GM18511 (cell line): ENCODE measurements at regions not wholly inside any gene's neighbourhood (a gene's known extent, or its start where the extent isn't known, plus 50 kb on each side); places are given as distances from the start of the nearest gene placed in this dataset.
"Not testable (repeated sequence)": the region's sequence is repeated elsewhere in the genome, so short reads cannot be mapped to it uniquely, and the experiment has no call there.

Experiments
- ATAC-seq: cut with Tn5 transposase; IDR thresholded peaks from one replicate; pipeline ENCODE4 v1.9.1; 2021; ENCODE audit warnings: mild to moderate bottlenecking, moderate library complexity; ENCODE audit not compliant: unreplicated experiment

DNA sequence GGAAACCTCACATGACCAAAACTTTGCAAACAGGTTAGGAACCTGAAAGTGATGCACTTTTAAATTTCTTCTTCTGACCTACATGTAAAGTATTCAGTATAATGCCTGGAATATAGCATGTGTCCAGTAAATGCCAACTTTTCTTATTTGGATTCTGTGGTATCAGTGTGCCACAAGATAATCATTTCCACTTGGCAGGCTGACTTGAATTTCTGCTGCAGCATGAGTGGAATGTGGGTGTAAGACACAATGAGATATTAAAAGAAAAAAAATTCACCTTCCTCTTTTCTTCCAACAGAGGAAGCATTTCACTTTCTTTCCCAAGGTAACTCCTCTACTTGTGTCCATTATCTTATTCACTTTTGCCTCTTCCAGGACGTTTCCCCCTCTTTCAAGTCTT is 141.9 kb upstream of the PRKD1 start:
- no peak for ATAC-seq

DNA sequence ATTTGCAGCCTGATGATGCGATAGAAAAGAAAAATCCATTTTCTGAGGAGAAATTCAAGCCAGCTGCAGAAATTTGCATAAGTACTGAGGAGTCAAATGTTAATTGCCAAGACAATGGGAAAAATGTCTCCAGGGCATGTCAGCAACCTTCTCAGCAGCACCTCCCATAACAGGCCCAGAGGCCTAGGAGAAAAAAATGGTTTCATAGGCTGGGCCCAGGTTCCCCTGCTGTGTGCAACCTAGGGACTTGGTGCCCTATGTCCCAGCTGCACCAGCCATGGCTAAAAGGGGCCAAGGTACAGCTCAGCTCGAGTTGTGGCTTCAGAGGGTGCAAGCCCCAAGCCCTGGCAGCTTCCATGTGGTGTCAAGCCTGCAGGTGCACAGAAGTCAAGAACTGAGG is 144.8 kb upstream of the PRKD1 start:
- not testable (repeated sequence) for ATAC-seq

DNA sequence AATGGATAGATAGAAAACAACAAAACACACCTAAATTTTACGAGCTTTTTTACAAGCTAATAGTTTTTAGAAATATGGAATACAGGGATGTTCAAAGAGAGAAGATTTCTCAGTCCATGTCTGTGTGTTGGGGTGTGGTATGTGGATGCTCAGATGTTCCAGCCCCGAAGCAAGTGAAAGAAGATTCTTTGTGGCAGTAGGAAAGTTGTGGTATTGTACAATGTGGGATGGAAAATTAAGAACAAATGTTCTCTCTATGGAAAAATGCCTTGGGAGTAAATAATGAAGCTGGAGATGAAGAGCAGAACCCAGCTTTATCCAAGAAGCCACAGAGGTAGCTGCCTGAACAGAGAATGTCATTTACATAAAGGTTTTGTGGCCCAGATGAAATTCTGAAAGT is 150.3 kb upstream of the PRKD1 start:
- no peak for ATAC-seq

DNA sequence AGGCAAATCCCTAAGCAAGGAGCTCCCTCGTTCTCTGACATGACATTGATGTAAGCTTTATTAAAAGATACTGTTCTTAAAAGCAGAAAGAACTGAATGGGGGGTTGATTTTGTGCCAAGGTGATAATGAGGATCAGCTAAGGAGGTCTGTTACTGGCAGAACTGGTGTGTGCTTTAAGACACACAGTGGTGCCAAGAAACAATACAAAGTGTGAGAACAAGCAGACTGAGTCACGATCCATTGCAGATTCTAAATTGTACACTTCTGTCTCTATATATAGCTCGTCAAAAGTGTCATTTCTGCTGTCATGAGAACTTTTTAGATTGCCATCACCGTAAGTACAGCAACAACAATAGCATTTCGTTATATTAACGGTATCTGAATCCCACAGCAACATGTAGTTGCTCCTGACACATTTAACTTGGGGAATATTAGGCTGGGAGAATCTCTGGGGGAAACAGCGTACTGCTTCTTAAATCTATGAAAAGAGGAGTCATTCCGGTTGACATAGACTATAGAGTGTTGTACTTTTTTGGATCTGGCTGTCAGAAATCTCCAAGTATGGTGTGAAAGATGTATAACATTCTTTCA is 151.3 kb upstream of the PRKD1 start:
- ATAC-seq: no peak

DNA sequence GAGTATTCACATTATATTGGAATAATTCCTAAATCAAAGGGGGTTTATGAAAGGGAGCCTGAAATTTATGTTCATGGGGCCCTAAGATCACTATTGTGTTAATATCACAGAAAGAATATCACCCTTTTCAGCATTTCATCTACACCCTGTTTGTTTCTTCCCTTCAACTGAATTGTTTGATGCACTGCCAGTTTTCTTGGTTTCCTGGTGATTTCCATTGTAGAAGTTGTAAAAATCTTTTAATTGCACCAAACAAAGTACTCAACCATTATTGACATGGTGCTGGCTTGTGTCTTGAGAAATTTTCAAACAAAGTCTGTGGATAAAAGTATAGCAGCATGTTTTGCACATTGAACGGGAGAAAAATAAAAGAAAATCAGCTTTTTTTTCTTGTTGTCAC is 154.8 kb upstream of the PRKD1 start:
- no peak for ATAC-seq

DNA sequence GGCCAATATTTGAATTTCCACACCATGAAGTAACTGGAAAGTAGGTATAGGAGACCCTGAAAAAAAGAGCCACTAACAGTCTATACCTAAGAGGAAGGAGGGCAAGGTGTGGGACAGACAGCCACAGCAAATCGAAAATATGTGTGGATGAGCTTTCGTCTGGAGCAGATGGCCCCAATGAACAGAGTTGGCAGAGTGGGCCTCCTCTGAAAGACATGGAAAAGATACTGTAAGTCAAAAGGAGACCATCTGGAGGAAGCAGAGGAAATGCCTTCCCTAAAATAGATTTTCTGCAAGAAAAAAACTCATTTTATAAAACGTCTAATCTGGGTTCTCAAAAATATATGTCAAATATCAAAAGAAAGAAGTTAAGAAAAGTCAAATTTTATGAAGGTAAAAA is 157.2 kb upstream of the PRKD1 start:
- no peak for ATAC-seq

DNA sequence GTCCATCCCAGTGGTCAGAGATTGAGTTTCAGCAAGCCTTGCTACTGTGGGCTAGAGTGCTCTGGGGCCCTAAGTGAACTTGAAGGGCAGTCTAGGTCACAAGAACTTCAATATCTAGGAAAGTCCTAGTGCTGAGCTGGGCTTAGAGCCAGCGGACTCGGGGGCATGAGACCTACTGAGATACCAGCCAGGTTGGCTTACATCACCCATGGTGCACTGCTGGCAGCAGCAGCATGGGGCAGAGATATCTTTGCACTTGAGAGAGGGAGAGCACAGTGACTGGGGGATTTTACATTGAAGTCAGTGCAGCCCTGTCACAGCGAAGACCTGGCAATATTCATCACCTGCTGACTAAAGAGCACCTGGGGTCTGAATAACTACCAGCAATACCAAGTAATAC is 158.3 kb upstream of the PRKD1 start:
- ATAC-seq: no peak

DNA sequence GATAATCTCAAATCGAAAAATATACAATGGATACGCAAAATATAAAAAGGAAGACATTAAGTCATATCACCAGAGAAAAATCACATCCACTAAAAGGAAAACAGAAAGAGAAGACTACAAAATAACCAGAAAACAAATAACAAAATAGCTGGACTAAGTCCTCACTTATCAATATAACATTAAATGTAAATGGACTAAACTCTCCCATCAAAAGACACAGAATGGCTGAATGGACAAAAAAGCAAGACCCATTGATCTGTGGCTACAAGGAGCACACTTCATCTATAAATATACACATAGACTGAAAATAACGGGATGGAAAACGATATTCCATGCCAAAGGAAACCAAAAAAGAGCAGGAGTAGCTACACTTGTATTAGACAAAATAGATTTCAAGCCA is 161.0 kb upstream of the PRKD1 start:
- ATAC-seq: no peak

DNA sequence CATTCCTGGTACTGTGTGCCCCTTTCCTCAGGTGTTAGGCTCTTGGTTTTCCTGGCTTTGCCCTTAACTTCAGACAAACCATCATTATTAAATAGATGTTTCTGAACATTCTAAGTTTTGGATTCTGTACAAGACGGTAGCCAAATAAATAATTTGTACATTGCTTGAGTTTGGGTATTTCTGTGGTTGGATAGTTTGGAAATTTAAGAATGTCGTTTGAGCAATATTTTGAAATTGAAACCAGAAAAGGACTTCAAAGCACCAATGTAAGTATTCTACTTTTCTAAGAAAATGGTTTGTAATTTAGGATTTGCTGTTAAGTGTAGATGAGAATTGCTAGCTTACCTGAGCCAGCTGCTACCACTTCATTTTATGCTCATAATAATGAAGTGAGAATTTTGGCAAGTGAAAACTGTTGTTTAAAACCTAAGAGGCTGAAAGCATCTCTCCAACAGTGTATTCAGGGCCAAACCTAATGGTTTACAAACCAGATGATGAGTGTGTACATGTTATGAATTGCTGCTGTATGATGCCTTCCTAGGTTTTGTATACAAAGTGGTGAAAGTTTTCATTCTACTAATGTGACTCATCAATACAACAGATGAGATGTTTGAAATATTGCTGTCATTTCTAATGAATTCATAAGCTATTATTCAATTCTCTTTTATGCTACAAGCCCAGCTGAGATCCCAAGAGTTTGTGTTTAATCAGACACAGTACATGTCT is 181.5 kb upstream of the PRKD1 start:
- ATAC-seq: no peak

DNA sequence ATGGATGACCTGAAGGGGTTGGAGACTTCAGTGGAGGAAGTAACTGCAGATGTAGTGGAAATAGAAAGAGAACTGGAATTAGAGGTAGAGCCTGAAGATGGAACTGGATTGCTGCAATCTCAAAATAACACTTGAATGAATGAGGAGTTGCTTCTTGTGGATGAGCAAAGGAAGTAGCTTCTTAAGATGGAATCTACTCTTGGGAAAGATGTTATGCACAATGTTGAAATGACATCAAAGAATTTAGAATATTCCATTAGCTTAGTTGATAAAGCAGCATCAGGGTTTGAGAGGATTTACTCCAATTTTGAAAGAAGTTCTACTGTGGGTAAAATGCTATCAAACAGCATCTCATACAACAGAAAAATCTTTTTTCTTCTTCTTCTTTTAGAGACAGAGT is 186.4 kb upstream of the PRKD1 start:
- ATAC-seq: no peak

DNA sequence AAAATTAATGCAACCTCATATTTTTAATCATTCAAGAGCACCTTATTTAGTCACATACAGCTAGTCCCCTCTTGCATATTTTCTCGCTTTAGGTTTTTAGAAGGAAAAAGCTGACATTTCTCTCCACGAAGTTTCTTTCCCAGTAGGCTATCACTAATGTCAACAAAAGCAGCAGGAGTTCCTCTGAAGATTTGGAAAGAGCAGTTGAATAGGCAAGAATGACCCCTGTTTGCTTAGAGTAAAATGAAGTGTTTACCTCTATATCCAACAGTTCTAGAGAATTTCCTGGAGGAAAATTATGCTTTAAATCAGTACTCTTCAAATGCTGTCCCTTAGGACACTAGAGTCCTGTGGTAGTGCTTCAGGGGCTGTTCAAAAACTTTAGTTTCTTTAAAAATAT is 188.1 kb upstream of the PRKD1 start:
- ATAC-seq: no peak

DNA sequence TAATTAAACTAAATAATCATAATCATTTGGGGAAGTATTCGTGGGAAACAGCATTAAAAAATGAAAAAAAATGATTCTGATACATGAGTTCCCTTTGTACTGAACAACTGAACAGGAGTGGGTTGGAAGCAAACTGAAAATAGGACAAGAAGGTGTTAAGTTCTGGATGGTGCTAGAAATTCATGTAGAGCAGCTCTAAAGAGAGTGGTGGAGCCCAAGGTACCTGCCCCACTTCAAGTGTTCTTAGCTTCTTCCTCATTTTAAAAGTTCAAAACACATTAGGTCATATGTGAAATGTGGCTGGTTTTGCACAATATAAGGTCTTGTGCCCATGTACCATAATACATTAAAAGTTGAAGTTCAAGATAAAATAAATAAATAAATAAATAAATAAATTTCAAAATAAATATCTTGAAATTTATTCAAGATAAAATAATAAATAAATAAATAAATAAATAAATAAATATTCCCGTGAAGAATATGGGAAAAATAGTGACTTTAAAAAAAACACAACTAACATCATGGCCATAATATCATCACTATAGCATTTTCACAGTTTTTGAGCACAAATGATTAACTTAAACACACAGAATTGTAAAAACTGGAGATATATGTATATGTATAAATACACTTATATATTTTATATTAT is 191.5 kb upstream of the PRKD1 start:
- ATAC-seq: no peak

DNA sequence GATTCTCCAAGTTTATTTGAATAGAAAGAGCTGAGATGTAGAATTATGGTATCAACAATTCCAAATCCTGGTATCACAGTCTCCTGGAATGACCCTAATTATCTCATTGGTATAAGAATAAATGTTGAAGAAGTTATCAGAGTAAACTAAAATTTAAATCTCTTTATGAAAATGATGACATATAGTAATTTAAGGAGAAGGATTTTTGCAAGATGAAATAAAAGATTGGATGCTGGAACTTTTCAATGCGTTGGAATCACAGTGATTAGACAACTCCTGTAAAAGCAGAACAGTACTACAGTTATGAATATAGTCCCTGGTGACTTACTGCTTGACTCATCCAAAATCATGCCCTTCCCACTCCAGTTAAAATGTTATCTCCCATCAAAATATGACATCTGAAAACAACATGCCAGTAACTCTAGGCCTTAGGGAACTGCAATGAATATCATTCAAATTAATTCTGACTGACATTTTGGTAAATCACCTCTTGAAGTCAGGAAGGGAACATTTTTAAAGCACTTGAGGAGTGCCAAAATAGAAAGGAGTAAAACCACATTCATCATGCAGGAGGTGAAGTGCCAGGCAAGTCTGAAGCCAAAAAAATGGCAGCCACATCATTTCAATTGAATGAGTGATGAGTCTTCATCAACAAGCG is 197.8 kb upstream of the PRKD1 start:
- no peak for ATAC-seq

DNA sequence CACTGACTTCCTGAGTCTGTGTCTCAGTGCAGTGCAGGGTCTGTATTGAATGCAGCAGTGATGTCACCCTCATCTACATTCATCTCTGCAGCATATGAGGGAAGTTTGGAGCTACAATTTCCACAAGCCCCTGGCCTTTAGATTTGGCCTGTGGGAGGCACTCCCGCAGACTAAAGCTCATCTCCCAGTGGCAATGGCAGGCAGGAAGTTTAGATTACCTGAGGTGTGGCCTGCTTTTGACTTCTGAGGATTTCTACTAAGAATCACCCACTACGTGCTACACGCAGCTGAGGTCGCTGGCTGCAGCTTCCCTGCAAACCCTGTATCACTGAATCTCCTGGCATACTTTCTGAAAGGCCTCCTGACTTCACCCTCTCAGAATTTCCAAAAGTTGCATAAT is 202.2 kb upstream of the PRKD1 start:
- ATAC-seq: no peak

DNA sequence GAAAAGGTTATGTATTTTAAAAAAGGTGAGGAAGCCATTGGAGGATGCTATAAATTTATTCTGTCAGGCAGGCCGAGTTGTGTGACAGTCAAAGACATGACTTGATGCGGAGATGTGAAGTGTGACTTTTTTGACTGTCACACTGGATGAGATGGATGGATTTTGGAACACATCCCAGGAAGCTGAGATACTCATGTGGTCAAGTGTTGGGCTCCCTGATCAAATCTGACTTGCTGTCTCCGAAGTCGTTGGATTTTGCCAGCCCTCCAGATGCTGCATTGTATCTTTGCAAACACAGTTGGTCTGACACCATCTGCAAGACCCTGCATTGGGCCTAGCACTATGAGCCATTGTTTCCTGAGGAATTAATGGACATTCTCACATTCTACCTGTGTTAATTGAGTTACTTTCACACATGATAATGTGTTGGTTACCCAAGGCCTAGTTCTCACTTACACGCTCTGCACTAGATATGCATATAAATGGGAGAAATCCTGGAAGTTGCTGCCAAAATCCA is 204.0 kb upstream of the PRKD1 start:
- ATAC-seq: no peak

DNA sequence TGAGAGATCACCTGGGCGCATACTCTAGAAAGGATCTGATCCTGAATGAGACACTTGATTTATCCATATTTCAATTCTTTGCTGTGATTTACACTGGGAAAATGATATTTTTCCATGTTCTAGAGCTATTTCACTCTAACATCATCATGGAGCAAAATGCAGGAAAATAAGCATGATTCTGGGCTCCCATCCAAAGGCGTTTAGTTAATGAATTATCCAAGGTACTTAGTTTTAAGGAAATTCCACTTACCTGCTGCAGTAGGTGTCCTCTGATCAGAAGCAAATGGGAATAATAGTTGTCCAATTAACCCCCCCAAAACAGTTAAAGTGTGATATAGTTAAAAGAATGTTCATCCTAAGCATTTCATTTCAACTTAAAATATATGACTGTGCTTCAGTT is 204.5 kb upstream of the PRKD1 start:
- ATAC-seq: no peak

DNA sequence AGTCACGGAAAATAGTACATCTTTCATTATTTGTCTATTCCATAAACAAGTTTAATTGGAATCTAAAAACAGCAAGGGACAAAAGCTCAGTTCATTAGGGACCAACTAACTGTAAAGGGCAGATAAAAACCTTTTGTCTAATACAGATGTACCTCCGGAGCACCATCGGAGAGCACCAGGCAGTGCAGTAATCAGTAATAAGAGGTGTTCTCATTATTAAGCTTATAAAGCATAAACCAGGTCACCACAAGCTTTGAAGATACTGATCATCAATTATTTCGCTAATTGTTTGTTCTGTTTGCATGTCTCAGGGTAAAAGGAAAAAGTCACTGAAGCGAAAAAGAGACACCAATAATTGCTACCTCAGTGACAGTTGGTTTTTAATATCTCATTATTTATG is 207.3 kb upstream of the PRKD1 start:
- ATAC-seq: no peak

DNA sequence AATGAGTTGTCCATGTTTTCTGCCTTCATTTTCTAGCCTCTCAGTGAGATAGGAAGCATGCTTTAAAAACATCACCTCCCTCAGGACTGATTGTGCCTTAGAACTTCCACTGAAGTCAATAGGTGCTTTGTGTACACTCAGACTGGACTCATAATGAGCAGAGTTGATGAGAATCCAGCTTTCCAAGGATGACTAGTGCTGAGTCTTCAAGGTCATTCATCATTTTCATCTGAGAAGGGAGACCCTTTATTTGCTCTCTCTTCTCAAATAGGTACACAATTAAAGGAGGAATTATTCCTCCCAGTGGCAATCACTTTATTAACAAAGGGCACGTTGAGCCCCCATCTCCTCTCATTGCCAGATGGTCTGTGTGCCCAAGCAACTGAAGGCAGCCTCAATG is 210.9 kb upstream of the PRKD1 start:
- ATAC-seq: no peak

DNA sequence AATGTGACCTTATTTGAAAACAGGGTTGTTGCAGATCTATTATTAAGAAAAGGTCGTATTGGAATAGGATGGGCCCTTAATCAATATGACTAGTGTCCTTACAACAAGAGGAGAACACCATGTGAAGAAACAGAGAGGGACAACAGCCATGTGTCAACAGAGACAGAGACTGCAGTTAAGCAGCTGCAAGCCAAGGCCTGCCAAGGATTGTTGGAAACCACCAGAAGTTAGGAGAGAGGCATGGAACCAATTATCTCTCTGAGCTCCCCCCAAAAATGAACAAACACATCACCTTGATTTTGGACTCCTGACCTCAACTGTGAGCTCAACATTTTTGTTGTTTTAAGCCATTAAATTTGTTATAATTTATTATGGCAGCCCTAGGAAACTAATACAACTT is 214.6 kb upstream of the PRKD1 start:
- ATAC-seq: no peak

DNA sequence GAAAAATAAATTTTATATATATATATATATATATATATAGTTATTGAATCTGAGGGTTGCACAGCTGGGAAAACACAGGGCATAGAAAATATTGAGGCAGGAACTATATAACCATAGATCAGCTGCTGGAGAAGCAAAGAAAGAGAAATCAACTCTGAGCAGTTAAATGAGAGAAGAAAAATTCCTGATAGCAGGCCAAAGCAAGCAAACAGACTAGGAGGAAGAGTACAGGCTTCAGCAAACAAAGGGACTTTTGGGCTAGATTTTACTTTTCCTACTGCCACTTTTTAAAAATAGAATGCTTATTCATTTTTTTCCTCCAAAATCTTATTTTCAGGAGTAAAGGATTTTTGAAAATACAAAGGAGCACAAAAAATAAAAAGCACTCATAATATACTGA is 216.0 kb upstream of the PRKD1 start:
- no peak for ATAC-seq

DNA sequence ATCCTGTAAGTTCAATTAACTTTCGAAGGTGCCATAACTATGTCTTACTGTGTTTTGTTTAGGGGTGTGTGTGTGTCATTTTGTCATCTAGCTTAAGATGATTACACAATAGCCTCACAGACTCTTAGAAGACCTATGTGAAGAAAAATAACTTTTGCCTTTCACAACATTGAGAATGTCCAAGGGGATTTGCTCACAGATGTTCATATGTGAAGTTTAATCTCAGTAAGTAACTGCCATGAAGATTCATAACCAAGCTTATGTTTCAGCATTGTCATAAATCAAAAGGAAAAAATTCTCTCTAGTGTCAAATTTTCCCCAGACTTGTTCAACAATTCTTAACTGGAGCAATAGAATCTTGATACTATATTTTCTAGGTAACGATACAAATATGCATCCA is 226.1 kb upstream of the PRKD1 start:
- ATAC-seq: no peak

DNA sequence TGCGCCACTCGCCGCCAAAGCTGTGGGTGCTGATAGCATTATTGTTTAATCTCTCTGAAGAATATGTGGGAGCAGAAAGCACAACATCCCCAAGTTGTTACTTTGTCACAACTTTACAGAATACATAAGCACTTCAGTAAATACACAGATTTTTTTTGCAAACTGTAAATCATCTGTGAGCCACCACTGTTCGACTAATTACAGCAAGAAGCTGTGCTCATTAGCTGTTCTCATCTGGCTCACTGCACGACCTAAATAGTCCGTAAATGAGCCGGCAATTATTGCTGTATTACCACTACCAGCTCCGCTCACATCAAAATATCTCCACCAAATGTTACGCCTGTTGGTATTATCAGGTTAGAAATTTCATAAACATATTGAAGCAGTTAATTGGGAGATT is 228.9 kb upstream of the PRKD1 start:
- ATAC-seq: no peak
